GM19351 (cell line): ENCODE measurements at regions not wholly inside any gene's neighbourhood (a gene's known extent, or its start where the extent isn't known, plus 50 kb on each side); places are given as distances from the start of the nearest gene placed in this dataset.
A peak's percentile ranks its signal among the peaks of the same experiment; 100 is the strongest.

Source experiments
- ATAC-seq: cut with Tn5 transposase; IDR thresholded peaks from one replicate; pipeline ENCODE4 v1.9.1; 2021; ENCODE audit warnings: mild to moderate bottlenecking, moderate library complexity; ENCODE audit not compliant: unreplicated experiment

DNA sequence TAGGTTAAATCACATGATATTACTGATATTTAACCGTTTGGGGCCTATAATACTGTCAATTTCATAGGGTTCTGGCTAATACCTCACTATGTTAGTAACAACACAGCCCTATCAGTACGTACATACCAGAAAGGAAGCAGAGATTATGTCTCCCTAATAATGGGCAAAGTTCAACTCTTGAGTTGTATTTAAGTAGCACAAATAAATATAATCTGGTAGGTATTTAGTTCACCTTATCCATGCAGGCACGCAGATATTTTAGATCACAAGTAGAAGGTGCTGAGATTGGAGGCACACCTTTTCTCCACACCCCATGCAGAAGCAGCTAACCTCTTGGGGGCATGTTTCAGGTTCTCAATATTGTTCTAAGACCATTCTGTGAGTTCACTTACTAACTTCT is 118.9 kb downstream of the IRS1 start:
- no peak for ATAC-seq

GRCh38 chr2:226679389-226680065 is 120.1 kb downstream of the IRS1 start:
- no peak for ATAC-seq

- no peak for ATAC-seq
Measured at GRCh38 chr2:226678422-226678821, 121.2 kb downstream of the IRS1 start.

DNA sequence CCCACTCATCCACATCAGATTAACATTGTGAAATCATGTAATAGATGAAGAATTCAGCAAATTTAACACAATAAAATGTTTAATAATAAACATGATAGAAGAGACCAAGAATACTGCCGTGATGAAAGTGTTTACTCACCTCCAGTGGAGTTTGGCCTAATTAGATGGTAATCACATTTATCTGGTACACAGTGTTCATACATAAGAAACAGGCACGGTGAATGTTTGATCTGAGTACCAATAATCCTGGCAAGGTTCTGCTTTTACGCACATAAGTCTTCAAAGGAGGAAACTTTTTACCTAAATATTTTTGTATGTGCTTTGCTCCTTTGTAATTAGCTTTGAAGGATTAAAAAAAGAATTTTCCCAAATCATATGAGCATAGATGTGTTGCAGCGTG is 122.5 kb downstream of the IRS1 start:
- ATAC-seq: no peak

- no peak for ATAC-seq
Measured at GRCh38 chr2:226676618-226677017, 123.0 kb downstream of the IRS1 start.

DNA sequence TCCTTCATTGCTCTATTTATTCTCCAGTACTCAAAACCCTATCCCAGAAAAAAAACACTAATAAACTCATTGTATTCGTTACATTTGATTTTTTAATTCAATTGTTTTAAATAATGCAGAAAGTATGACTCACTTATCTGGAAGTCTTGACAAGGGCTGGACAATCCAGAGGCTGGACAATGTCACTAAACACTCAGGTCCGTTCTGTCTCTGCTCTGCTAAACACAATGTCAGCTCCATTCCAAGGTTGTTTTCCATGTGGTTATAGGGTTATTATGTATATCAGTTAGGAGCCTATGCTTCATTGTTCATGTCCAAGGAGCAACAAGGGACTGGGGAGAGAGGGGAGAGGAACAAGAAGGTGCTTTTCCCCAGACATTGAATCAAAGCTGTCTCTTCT is 125.5 kb downstream of the IRS1 start:
- ATAC-seq: no peak

- ATAC-seq: no peak
Measured at GRCh38 chr2:226673314-226673723, 126.3 kb downstream of the IRS1 start.

GRCh38 chr2:226671141-226671676 is 128.4 kb downstream of the IRS1 start:
- peak; percentile 50 for ATAC-seq

- ATAC-seq: peak; percentile 78
Measured at GRCh38 chr2:226669905-226670304, 129.7 kb downstream of the IRS1 start.

DNA sequence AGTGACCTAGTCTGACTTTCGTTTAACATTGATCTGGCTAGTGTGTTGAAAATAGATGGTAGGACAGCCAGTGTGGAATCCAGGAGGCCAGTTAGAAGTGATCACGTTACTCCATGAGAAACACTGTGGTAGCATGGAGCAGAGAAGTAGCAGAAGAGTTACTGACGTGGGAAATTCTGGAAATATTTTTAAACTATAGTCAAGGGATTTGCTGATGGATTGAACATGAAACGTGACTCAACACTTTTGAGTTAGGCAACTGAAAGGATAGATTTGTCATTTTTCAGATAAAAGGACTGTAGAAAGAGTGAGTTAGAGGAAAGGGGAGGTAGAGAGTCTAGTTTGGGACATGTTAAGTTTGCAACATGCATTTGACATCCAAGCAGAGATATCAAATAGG is 130.4 kb downstream of the IRS1 start:
- ATAC-seq: no peak

DNA sequence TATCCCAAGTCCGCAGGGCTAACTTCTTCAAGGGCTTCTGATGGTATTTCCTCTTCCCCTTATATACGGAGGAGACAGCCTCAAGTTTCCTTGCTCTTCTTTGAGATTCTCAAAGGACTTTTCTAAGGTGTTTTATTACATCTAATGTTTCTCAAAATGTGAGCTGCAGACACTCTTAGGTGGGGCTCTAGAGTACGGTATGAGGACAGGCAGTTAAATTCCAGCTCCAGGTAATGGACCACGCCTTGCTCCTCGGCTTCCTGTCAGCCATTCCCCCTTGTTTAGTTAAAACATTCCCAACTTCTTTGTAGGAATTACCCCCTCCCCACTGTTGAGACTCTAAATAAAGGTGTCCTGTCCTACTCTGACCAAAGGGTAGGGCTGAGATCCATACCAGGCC is 131.9 kb downstream of the IRS1 start:
- no peak for ATAC-seq

DNA sequence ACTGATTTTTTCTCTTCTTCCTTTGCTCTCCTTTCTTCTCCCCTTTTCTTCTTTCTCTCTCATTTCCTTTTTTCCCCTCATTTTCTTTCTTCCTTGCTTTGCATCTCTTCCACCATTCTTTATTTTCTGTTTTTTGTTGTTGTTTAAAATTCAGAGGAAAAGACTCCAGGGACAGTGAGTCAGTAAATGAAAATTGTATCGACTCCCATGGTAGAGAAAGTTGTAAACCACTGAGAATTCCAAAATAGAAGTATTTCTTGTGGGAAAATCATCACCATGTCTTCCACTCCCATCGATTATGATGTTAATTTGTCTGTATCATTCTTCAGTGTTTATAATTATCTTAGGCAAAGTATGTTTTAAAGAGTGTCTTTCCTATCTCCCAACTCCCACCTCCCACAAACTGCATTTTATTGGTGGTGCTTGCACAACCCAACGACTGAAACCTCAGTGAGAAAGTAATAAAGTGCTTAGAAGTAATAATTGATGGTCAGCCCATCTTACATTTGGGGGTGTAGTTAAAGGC is 134.3 kb downstream of the IRS1 start:
- no peak for ATAC-seq

DNA sequence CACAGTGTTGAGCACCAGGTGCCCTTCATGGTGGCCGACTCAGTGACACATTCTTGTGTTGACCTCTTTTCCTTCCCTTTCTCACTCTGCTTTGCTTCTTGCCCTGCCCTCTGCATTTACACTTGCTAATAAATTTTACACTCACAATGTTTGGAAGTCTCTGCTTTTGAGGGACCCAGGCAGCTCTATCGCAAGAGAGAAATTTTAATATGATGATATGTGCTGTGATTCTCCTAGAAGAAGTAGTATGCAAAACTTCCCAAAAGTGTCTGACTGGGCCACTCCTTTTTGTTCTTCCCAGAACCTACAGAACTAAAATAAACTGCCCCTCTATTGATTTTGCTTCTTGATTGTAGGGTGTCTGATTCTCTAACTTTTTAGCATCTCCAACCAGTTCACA is 135.0 kb downstream of the IRS1 start:
- no peak for ATAC-seq

GRCh38 chr2:226664140-226664539 is 135.5 kb downstream of the IRS1 start:
- no peak for ATAC-seq

- no peak for ATAC-seq
Measured at GRCh38 chr2:226661789-226662545, 137.7 kb downstream of the IRS1 start.

GRCh38 chr2:226660526-226660925 is 139.1 kb downstream of the IRS1 start:
- no peak for ATAC-seq

DNA sequence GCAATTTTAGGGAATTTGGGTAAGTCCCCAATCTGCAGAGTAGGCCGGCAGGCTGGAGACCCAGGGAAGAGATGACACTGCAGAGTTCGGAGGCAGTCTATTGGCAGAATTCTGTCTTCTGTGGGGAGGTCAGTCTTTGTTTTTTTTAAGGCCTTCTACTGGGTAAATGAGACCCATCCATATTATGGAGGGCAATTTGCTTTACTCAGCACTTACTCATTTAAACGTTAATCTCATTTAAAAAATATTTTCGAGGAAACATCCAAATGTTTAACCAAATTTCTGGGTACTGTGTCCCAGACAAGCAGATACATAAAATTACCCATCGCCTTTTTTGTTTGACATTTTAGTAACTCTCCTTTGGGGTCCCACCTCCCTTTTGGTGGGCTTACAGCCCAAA is 139.5 kb downstream of the IRS1 start:
- ATAC-seq: no peak

DNA sequence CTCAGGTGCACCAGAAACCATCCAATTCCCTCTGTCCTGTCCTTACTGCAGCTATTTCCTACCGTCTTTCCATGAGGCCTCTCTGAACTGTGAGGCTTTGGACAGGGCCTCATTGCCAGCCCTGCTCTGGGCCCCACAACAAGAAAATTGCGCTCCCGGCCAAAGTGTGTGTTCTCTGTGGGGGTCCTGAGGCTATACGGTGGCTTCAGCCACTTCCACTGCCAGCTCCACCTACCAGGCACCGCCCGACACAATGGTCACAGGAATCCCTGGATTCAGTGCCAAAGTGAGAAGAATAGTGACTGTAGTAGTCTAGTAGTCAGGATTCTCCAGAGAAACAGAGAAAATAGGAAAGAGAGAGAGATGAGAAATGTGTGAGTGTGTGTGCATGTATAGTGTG is 140.2 kb downstream of the IRS1 start:
- no peak for ATAC-seq

GRCh38 chr2:226658555-226658954 is 141.1 kb downstream of the IRS1 start:
- no peak for ATAC-seq

DNA sequence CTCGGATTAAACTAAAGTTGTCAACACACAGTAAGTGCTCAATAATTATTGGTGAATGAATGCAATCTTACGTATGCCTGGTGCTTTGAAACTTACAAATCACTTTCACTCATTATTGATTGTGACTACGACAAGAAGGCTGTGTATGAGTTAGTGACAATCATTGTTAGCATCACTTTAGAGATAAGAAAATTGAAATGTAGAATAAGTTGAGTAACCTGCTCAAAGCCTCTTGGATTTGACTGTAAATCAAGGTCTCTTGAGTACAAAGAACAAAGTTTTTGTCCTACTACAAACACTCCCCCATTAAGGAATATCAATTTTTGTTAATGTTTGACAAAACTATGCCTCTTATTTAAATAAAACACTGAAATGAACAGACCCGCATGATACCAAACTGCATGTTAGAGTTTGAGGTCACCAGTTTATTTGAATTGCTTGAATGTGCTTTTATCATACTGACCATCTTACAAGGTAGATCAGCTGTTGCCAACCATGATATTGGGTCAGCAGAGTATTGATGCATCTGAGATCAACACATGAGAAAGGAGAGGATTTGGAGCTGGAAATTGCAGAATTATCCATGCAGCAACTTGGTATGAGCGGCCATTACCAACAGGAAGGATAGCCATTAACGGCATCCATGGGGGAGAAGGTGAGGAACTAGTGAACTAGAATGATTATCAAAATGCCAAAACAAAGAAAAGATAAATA is 142.1 kb downstream of the IRS1 start:
- no peak for ATAC-seq

DNA sequence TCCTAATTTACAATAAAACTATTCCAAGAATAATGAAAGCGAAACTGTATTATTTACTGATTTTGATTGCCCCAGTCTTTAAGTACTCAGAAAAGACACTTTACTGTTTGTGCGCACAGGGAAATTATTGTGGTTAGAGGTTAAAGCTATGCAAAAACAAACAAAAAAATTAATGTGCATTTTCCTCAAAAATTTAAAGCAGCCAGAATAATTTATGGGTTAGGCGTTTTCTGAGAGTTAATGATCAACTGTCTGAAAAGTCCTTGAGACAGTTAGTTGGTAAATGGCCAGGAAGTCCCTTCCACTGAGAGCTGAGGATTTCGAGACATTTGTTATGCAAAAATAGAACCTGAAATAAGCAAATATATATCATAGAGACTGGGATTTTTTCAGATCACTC is 143.3 kb downstream of the IRS1 start:
- no peak for ATAC-seq
